GM23248 (cell line): ENCODE measurements at regions not wholly inside any gene's neighbourhood (a gene's known extent, or its start where the extent isn't known, plus 50 kb on each side); places are given as distances from the start of the nearest gene placed in this dataset.
"Not testable (repeated sequence)": the region's sequence is repeated elsewhere in the genome, so short reads cannot be mapped to it uniquely, and the experiment has no call there.

ENCODE experiments used
- DNase-seq: peaks from one replicate; pipeline ENCODE4 v3.0.0-alpha.2; 2015
- H2AFZ ChIP-seq: fragments of 200-600 bp; sonication (generic); 2 replicates; pipeline ENCODE4 v1.6.1; 2016; ENCODE audit warnings: antibody characterized with exemption
- H3F3A ChIP-seq: fragments of 200-600 bp; sonication (generic); 2 replicates; pipeline ENCODE4 v1.6.1; 2016; ENCODE audit warnings: mild to moderate bottlenecking, antibody characterized with exemption, mixed run types; ENCODE audit not compliant: insufficient read depth
- H3K27ac ChIP-seq: fragments of 200-600 bp; sonication (generic); 2 replicates; pipeline ENCODE4 v1.5.1; 2016; ENCODE audit warnings: mild to moderate bottlenecking
- H3K27me3 ChIP-seq: fragments of 200-600 bp; sonication (generic); replicated peaks from 2 replicates; pipeline ENCODE4 v1.6.1; 2016; ENCODE audit warnings: mild to moderate bottlenecking; ENCODE audit not compliant: insufficient read depth
- H3K36me3 ChIP-seq: fragments of 200-600 bp; sonication (generic); 2 replicates; pipeline ENCODE4 v1.6.1; 2016; ENCODE audit warnings: low read depth, mild to moderate bottlenecking
- H3K4me1 ChIP-seq: fragments of 200-600 bp; sonication (generic); 2 replicates; pipeline ENCODE4 v1.6.1; 2016; ENCODE audit warnings: mild to moderate bottlenecking; ENCODE audit not compliant: insufficient read depth
- H3K4me2 ChIP-seq: fragments of 200-600 bp; sonication (generic); one replicate; pipeline ENCODE4 v1.6.1; 2016; ENCODE audit warnings: mild to moderate bottlenecking; ENCODE audit not compliant: unreplicated experiment
- H3K4me3 ChIP-seq: fragments of 200-600 bp; sonication (generic); 2 replicates; pipeline ENCODE4 v1.5.1; 2016; ENCODE audit warnings: mild to moderate bottlenecking
- H3K79me2 ChIP-seq: fragments of 200-600 bp; sonication (generic); 2 replicates; pipeline ENCODE4 v1.6.1; 2016; ENCODE audit warnings: mild to moderate bottlenecking; ENCODE audit not compliant: insufficient read depth
- H3K9ac ChIP-seq: fragments of 200-600 bp; sonication (generic); 2 replicates; pipeline ENCODE4 v1.6.1; 2016; ENCODE audit warnings: mild to moderate bottlenecking
- H3K9me2 ChIP-seq: fragments of 200-600 bp; sonication (generic); 2 replicates; pipeline ENCODE4 v1.6.1; 2016; ENCODE audit warnings: mixed run types, mild to moderate bottlenecking, moderate library complexity; ENCODE audit not compliant: insufficient read depth
- H3K9me3 ChIP-seq: fragments of 200-600 bp; sonication (generic); one replicate; pipeline ENCODE4 v1.6.1; 2017; ENCODE audit warnings: low read depth
- H4K20me1 ChIP-seq: fragments of 200-600 bp; sonication (generic); 2 replicates; pipeline ENCODE4 v1.6.0; 2016; ENCODE audit not compliant: insufficient read depth
- EZH2 ChIP-seq: fragments of 200-600 bp; sonication (generic); IDR thresholded peaks from 2 replicates; pipeline ENCODE4 v1.6.1; 2018; ENCODE audit warnings: antibody characterized with exemption, mild to moderate bottlenecking; ENCODE audit not compliant: insufficient read depth, poor library complexity, severe bottlenecking
- EZH2phosphoT487 ChIP-seq: fragments of 200-600 bp; sonication (generic); IDR thresholded peaks from 2 replicates; pipeline ENCODE4 v1.6.1; 2018; ENCODE audit warnings: antibody characterized with exemption, moderate library complexity, mild to moderate bottlenecking, low read depth; ENCODE audit not compliant: insufficient read depth
- WGBS, 2 experiments: methylation state at CpG; one replicate each; pipeline ENCODE4 v1.1.6; 2015 to 2017; ENCODE audit warnings: low lambda C conversion rate in 2 of 2, low coverage in 1 of 2; ENCODE audit errors: missing lambda C conversion rate in 2 of 2; 5-methylcytosine and 5-hydroxymethylcytosine counted together
- in situ Hi-C: fragments of 300-500 bp; cut with MboI; formaldehyde crosslinking; loops from 2 replicates; pipeline ENCODE4 v1.15.0; 2020

DNA sequence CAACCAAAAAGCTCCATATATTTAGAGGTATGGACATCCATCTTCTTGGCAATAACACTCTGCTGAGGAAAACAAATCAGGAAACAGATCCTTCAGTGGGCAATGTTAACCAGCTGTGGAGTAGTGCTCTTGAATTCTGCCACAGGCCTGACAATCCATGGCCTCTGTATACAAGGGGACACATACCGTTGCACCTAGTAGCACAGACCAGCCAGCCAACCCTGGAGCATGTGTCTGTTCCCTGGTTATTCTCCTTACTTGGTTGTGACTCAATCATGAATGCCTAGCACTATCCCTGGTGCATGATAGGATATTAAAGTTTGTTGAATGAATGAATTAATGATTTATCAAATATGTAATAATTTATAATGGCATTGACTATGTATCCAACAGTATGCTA lies 261.4 kb upstream of the MGAT5 start:
- WGBS, 2 experiments: 13 to 16% methylated on average over 1 of the region's 1 CpG
- TF ChIP-seq EZH2phosphoT487: no peak
- no peak for TF ChIP-seq EZH2
- Histone ChIP-seq H3K4me1 (no peaks in the 10 kb centered on the region), H3K9ac (no peak overlapping the region), H3K4me2 (no peak overlapping the region), H3K9me3 (no peaks in the 10 kb centered on the region), H2AFZ (no peak overlapping the region), H3F3A (no peaks in the 10 kb centered on the region), H3K79me2 (no peaks in the 10 kb centered on the region), H3K27ac (no peak overlapping the region), H4K20me1 (no peaks in the 10 kb centered on the region), H3K36me3 (no peaks in the 10 kb centered on the region), H3K4me3 (no peak overlapping the region), H3K27me3 (0 out of 2 replicates have a peak, but pooled peaks cover 6% of the 10 kb centered on the region), H3K9me2 (no peaks in the 10 kb centered on the region)
- no peak for DNase-seq
- in situ Hi-C loops: no loop called here

DNA sequence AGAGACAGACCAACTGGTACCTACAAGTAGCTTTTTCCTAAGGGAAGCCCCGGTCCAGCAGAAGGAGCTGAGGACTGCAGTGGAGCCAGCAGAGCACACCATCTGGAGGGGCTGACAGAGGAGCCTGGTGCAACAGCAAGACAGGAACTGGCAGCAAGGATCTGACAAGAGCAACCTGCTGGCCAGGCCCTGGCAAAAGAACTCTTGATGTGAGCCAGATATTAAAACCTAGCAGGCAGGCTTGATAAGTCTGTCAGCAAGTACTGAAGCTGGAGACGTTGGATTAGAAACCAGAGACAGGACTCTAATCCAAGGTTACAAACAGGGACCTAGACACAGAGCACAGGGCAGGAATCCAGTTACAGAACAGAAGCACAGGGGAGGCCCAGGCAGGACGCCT lies 260.7 kb upstream of the MGAT5 start:
- Histone ChIP-seq H3K4me2 (no peak overlapping the region), H3K4me1 (no peaks in the 10 kb centered on the region), H3K79me2 (no peaks in the 10 kb centered on the region), H3K9ac (no peak overlapping the region), H3K27me3 (peaks cover 6% of the 10 kb centered on the region; the same call in 1 of the 2 replicates), H3K9me2 (no peaks in the 10 kb centered on the region), H3K4me3 (no peak overlapping the region), H3K36me3 (no peaks in the 10 kb centered on the region), H3K9me3 (no peaks in the 10 kb centered on the region), H3K27ac (no peak overlapping the region), H3F3A (no peaks in the 10 kb centered on the region), H4K20me1 (no peaks in the 10 kb centered on the region), H2AFZ (no peak overlapping the region)
- no peak for DNase-seq
- in situ Hi-C loops: no loop called here
- no peak for TF ChIP-seq EZH2phosphoT487
- TF ChIP-seq EZH2: no peak
- 1 to 9% methylated on average over 3 of the region's 3 CpGs for WGBS, 2 experiments

DNA sequence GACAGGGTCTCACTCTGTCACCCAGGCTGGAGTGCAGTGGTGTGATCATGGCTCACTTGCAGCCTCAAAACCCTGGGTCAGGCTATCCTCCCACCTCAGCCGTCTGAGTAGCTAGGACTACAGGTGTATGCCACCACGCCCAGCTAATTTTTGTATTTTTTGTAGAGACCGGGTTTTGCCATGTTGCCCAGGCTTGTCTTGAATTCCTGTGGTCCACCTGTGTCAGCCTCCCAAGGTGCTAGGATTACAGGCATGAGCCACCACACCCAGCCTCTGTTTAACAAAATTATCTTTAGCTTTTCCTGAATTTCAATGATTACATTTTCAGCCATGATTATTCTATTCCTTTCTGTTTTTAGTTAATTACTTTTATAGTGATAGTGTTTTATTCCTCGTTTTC lies 255.1 kb upstream of the MGAT5 start:
- H3K9me3 ChIP-seq, H3K27me3 ChIP-seq, H2AFZ ChIP-seq, H3F3A ChIP-seq, DNase-seq, H3K4me1 ChIP-seq, H3K79me2 ChIP-seq, H3K9me2 ChIP-seq, H3K4me2 ChIP-seq, in situ Hi-C loops, H4K20me1 ChIP-seq, H3K4me3 ChIP-seq, H3K27ac ChIP-seq, H3K36me3 ChIP-seq, H3K9ac ChIP-seq: not testable (repeated sequence)
- 24 to 45% methylated on average over 4 of the region's 4 CpGs for WGBS, 2 experiments

DNA sequence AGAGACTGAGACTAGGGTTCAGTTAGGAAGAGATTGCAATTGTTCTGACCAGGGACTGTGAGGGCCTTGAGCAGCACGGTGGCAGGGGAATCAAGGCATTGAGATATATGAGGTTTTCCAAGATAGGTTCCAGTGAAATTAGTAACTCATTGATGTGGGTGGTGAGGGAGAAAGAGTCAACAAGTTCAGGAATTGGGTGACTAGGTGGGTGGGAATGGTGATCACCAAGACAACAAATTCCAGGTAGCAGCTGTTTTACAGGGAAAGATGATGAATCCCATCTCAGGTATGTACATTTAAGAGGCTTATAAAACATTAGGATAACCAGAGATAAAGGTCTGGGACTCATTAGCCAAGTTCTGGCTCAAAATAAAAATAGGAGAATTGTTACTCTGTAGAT lies 251.5 kb upstream of the MGAT5 start:
- in situ Hi-C loops: no loop called here
- no peak overlapping the region for H3K9ac ChIP-seq
- no peak overlapping the region for H2AFZ ChIP-seq
- H3F3A ChIP-seq: no peaks in the 10 kb centered on the region
- H3K36me3 ChIP-seq: no peaks in the 10 kb centered on the region
- no peak overlapping the region for H3K4me3 ChIP-seq
- no peak overlapping the region for H3K27ac ChIP-seq
- H3K4me2 ChIP-seq: no peak overlapping the region
- no peaks in the 10 kb centered on the region for H3K9me2 ChIP-seq
- H3K27me3 ChIP-seq: no peaks in the 10 kb centered on the region; the same call in 1 of the 2 replicates
- TF ChIP-seq EZH2phosphoT487 (no peak), EZH2 (no peak)
- no peaks in the 10 kb centered on the region for H3K79me2 ChIP-seq
- H3K4me1 ChIP-seq: no peaks in the 10 kb centered on the region
- DNase-seq: no peak
- H4K20me1 ChIP-seq: no peaks in the 10 kb centered on the region
- 38 to 63% methylated on average over 1 of the region's 1 CpG for WGBS, 2 experiments
- H3K9me3 ChIP-seq: no peaks in the 10 kb centered on the region

DNA sequence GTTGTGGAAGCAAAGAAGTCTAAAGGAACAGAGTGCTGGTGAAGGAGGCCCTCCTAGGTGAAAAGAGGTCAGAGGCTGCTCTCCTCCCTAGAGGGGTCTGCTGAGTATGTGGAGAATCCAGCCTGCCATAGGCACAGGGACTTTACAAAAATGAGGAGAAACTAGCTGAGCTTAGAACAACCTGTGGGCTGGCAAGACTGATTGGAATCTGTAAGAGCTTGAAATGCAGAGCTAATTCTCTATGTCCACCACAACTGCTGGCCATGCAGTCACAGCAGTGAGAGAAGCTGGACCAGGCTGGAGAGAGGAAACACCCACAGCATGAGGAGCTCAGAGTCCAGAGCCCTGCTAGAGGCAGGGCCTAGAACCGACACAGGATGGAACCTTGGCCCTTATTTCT lies 251.0 kb upstream of the MGAT5 start:
- no peak overlapping the region for H2AFZ ChIP-seq
- no peak for DNase-seq
- H3K9me2 ChIP-seq: no peaks in the 10 kb centered on the region
- H3F3A ChIP-seq: no peaks in the 10 kb centered on the region
- H3K27me3 ChIP-seq: no peaks in the 10 kb centered on the region; the same call in 1 of the 2 replicates
- no peaks in the 10 kb centered on the region for H3K36me3 ChIP-seq
- in situ Hi-C loops: no loop called here
- 0% methylated on average over 1 of the region's 1 CpG for WGBS, 2 experiments
- H3K9me3 ChIP-seq: no peaks in the 10 kb centered on the region
- H3K4me3 ChIP-seq: no peak overlapping the region
- H4K20me1 ChIP-seq: no peaks in the 10 kb centered on the region
- no peaks in the 10 kb centered on the region for H3K4me1 ChIP-seq
- no peak overlapping the region for H3K4me2 ChIP-seq
- no peak for TF ChIP-seq EZH2phosphoT487
- TF ChIP-seq EZH2: no peak
- H3K9ac ChIP-seq: no peak overlapping the region
- H3K79me2 ChIP-seq: no peaks in the 10 kb centered on the region
- H3K27ac ChIP-seq: no peak overlapping the region
